Umbilical cord (tissue), 1 donor: ENCODE measurements at regions not wholly inside any gene's neighbourhood (a gene's known extent, or its start where the extent isn't known, plus 50 kb on each side); places are given as distances from the start of the nearest gene placed in this dataset.
"Not testable (repeated sequence)": the region's sequence is repeated elsewhere in the genome, so short reads cannot be mapped to it uniquely, and the experiment has no call there.

Experiments
- DNase-seq: peaks from one replicate; pipeline ENCODE4 v3.0.0-alpha.2; 2015; ENCODE audit warnings: low spot score

GRCh38 chr3:181920409-181920808, 208.7 kb downstream of the SOX2 start:
- no peak for DNase-seq

GRCh38 chr3:181921220-181921619, 209.5 kb downstream of the SOX2 start:
- DNase-seq = no peak

GRCh38 chr3:181925841-181926240, 214.1 kb downstream of the SOX2 start:
- DNase-seq = not testable (repeated sequence)

GRCh38 chr3:181929501-181929900, 217.8 kb downstream of the SOX2 start:
- no peak for DNase-seq

GRCh38 chr3:181930105-181930504, 218.4 kb downstream of the SOX2 start:
- no peak for DNase-seq

- DNase-seq = no peak
Measured at GRCh38 chr3:181932039-181932438, 220.3 kb downstream of the SOX2 start.

- no peak for DNase-seq
Measured at GRCh38 chr3:181933052-181933618, 221.4 kb downstream of the SOX2 start.

- DNase-seq = no peak
Measured at GRCh38 chr3:181935915-181936314, 224.2 kb downstream of the SOX2 start.

- no peak for DNase-seq
Measured at GRCh38 chr3:181936774-181937173, 225.0 kb downstream of the SOX2 start.

GRCh38 chr3:181938580-181938979, 226.9 kb downstream of the SOX2 start:
- DNase-seq = not testable (repeated sequence)

GRCh38 chr3:181940703-181941102, 229.0 kb downstream of the SOX2 start:
- DNase-seq = no peak

- no peak for DNase-seq
Measured at GRCh38 chr3:181941250-181941649, 229.5 kb downstream of the SOX2 start.

- peak; percentile 7 for DNase-seq
Measured at GRCh38 chr3:181943285-181943684, 231.6 kb downstream of the SOX2 start.

- no peak for DNase-seq
Measured at GRCh38 chr3:181947606-181948005, 235.9 kb downstream of the SOX2 start.

GRCh38 chr3:181948286-181948685, 236.6 kb downstream of the SOX2 start:
- DNase-seq = no peak

- DNase-seq = no peak
Measured at GRCh38 chr3:181952221-181952620, 240.5 kb downstream of the SOX2 start.

- no peak for DNase-seq
Measured at GRCh38 chr3:181952929-181953328, 241.2 kb downstream of the SOX2 start.

GRCh38 chr3:181955566-181955965, 243.8 kb downstream of the SOX2 start:
- DNase-seq = no peak

- DNase-seq = no peak
Measured at GRCh38 chr3:181956122-181956521, 244.4 kb downstream of the SOX2 start.

GRCh38 chr3:181966393-181966792, 254.7 kb downstream of the SOX2 start:
- no peak for DNase-seq

- no peak for DNase-seq
Measured at GRCh38 chr3:181969925-181970324, 258.2 kb downstream of the SOX2 start.

- no peak for DNase-seq
Measured at GRCh38 chr3:181971424-181971823, 259.7 kb downstream of the SOX2 start.

GRCh38 chr3:181974198-181974597, 262.5 kb downstream of the SOX2 start:
- DNase-seq = peak; percentile 3

GRCh38 chr3:181976526-181976925, 264.8 kb downstream of the SOX2 start:
- no peak for DNase-seq
